GM12873 (cell line): ENCODE measurements at regions not wholly inside any gene's neighbourhood (a gene's known extent, or its start where the extent isn't known, plus 50 kb on each side); places are given as distances from the start of the nearest gene placed in this dataset.

ENCODE experiments used
- TF ChIP-seq, protein P1 (sequence below): IDR thresholded peaks from 2 replicates; pipeline ENCODE4 v1.5.1; 2012; ENCODE audit warnings: low read depth, mild to moderate bottlenecking, moderate library complexity, low read length, control low read depth; ENCODE audit not compliant: insufficient read depth; ENCODE audit errors: missing control alignments

DNA sequence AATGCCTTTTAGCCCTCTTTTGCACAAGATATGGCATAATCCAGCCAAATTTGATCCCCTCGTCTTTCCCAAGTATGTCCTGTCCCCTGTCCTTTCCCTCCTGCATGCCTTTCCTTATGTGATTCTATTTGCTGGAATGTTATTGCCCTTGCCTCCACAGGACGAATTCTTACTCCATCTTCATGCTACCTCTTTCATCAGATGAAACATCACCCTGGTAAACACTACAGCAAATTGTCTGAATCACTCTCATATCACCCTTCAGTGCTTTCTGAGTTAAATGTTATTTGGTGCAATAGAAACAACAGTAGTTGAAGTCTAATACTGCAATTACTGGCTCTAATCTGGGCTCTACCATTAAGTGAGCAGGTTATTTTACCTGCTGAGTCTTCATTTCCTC, 52.2 kb upstream of the FAT1 start:
- TF ChIP-seq, protein P1, sequence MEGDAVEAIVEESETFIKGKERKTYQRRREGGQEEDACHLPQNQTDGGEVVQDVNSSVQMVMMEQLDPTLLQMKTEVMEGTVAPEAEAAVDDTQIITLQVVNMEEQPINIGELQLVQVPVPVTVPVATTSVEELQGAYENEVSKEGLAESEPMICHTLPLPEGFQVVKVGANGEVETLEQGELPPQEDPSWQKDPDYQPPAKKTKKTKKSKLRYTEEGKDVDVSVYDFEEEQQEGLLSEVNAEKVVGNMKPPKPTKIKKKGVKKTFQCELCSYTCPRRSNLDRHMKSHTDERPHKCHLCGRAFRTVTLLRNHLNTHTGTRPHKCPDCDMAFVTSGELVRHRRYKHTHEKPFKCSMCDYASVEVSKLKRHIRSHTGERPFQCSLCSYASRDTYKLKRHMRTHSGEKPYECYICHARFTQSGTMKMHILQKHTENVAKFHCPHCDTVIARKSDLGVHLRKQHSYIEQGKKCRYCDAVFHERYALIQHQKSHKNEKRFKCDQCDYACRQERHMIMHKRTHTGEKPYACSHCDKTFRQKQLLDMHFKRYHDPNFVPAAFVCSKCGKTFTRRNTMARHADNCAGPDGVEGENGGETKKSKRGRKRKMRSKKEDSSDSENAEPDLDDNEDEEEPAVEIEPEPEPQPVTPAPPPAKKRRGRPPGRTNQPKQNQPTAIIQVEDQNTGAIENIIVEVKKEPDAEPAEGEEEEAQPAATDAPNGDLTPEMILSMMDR = no peak

DNA sequence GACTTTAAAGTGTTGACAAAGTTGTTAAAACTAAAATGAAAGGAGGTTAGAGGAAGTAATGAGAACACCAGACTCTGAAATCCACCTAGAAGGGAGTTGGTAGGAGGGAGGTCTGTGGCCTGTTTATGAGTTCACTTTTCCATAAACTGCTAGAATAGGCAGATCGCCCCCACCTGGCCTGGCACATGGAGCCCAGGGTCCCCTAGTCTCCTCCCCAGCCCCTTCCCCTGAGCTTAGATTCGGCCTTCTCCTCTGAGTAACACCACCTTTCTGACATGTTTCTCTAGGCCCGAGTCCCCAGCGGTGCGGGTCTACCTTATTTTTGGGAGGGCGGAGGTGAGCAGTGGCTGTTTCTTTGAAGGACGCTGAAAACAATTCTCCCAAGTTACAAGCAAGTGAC, 54.5 kb upstream of the FAT1 start:
- TF ChIP-seq, protein P1 = no peak

DNA sequence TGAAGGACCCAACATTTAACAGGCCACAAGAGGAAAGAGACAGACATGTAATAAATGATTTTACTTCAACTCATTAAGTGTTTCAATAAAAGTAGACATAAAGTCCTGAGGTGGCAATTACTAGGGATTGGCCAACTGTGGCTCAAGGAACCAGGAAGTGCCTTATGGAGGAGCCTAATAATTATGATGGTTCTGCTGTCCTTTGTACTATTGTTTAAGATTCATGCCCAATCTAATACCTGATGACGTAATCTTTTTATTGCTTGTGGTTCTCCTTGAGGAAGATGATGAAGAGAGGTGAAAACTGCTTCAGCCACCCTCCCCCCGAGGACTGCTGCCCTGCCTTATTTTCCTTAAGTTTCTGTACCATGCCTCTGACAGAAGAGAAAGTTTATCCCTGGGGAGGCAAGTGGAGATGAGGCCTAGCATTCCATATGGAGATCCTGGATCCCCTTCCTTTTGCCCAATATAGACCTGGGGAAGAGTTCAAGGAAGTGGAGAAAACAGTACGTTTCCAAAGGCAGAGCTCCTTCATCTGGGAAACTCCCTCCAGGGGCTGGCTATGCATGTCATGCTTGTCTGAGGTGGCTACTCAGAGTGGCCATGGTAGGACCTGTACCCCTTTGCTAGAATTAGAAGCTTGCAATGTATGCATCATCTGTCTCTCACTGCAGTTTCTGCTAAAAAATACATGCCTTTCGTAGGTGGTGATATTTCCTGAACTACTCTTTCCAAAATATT, 56.8 kb upstream of the FAT1 start:
- TF ChIP-seq, protein P1 = no peak

DNA sequence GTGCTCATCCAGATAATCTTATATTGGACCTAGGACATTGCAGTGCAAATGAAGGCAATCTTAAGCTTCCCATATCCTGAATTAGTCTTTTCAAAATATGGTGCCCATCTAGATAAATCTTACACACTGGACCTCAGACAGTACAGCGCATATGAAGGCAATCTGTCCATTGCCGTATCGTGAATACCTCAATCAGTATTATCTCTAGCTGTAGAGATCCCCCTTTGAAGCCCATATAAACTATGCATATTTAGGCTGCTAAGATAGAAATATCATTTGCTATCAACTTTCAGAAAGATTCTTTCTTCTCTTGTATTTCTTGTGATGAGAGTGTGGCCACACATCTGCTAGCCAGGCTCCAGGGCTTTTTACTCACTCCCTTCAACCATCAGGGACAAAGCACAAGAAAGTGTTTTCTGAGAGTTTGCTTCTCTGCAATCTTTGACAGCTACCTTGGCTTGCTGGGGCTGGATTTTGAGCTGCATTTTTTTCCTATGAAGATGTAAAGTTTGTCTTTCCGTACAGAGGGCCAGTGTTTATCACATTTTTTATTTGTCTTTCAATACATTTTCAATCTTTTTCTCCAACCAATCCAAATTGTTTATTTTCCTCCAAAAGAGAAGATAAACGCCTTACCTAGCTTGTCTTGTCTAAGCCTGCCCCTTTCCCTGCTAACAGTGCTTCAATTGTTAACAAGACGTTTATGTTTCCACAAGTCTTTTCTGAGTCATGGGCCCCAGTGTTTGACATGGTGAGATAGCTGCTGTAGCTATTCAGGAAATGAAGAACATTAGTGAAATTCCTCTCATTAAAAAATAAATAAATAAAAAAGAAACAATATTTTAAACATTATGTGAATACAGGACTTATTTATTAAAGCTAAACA, 57.6 kb upstream of the FAT1 start:
- TF ChIP-seq, protein P1 = no peak

DNA sequence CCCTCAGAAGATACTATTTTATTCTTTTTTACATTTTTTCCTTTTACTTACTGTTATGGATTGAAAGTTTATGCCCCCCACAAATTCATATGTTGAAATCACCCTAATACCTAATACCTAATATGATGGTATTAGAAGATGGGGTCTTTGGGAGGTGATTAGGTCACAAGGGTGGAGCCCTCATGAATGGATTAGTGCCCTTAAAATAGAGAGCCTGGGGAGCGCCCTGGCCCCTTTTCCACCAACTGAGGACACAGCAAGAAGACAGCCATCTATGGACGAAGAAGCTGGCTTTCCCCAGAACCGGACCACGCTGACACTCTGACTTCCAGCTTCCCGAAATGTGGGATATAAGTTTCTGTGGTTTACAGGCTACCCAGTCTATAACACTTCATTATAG, 58.6 kb upstream of the FAT1 start:
- TF ChIP-seq, protein P1 = no peak

DNA sequence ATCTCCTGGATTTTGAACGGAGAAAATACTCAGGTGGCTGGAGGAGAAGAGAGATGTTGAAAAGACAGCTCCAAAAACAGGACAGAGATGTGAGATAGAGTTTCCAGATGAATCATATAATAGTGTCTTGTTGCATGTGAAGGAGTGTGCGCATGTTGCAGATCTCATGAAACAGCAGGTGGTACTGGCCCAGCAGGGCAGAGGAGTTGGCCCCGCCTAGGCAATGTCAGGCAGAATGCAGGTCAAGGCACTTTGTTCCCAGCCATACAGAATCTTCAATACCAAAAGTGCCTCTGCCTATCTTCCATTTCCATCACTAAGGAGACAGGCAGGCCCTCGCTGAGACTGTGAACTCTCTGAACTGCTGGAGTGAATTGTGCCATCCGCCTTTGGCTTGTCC, 63.9 kb upstream of the FAT1 start:
- TF ChIP-seq, protein P1 = no peak

DNA sequence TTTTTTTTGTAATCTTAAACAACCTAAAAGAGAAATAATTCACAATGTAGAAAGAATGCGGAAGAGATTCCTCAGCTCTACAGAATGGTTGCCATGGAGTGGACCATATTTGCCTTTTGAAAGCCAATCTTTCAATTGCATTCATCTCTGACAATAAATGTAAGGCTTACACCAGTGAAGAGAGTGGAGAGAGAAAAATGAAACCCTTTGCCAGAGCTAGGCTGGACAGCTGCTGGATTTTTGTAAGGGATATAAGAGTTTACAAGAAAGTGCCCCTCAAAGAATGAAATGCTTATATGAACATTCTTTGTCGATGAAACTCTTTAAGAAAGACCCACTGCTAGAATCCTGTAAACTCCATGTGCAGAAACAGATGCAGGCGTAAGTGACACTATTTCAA, 66.0 kb upstream of the FAT1 start:
- TF ChIP-seq, protein P1 = no peak
